ENCODE measurements at regions not wholly inside any gene's neighbourhood (a gene's known extent, or its start where the extent isn't known, plus 50 kb on each side); places are given as distances from the start of the nearest gene placed in this dataset.

DNA sequence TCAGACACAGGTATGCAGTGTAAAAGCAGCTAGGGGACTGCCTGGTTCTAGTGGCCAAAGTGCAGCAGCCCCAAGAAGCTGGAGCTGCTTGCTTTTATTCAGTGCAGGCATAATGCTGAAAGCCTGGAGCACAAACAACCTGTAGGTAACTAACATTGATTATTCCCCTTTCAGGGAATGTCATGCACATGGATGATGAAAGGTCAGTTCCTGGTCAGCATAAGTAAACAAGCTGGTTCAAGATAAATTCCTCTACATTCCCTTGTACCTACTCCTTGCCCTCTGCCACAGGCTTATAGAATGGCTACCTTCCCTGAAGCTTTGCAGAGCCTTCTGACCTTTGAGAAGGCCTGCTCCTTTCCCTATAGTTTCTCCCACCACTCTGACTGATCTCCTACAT lies 1318.5 kb upstream of the ADGRL3 start:
- TF ChIP-seq POLR2A (IDR thresholded peaks at IDR 0.05; ENCODE audit: low read depth), result no peak
- TF ChIP-seq, protein P1, sequence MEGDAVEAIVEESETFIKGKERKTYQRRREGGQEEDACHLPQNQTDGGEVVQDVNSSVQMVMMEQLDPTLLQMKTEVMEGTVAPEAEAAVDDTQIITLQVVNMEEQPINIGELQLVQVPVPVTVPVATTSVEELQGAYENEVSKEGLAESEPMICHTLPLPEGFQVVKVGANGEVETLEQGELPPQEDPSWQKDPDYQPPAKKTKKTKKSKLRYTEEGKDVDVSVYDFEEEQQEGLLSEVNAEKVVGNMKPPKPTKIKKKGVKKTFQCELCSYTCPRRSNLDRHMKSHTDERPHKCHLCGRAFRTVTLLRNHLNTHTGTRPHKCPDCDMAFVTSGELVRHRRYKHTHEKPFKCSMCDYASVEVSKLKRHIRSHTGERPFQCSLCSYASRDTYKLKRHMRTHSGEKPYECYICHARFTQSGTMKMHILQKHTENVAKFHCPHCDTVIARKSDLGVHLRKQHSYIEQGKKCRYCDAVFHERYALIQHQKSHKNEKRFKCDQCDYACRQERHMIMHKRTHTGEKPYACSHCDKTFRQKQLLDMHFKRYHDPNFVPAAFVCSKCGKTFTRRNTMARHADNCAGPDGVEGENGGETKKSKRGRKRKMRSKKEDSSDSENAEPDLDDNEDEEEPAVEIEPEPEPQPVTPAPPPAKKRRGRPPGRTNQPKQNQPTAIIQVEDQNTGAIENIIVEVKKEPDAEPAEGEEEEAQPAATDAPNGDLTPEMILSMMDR (IDR thresholded peaks at IDR 0.05), result no peak
- no peak for TF ChIP-seq EP300 (IDR thresholded peaks at IDR 0.05)
